DOHH2 (cell line): ENCODE measurements at regions not wholly inside any gene's neighbourhood (a gene's known extent, or its start where the extent isn't known, plus 50 kb on each side); places are given as distances from the start of the nearest gene placed in this dataset.

ENCODE experiments used
- H3F3A ChIP-seq: fragments of 200-600 bp; sonication (generic), shearing (Covaris generic); 2 replicates; pipeline ENCODE4 v1.6.0; 2016; ENCODE audit warnings: antibody characterized with exemption, mild to moderate bottlenecking; ENCODE audit not compliant: control insufficient read depth, insufficient read depth
- H3K27ac ChIP-seq: fragments of 200-600 bp; sonication (generic); 2 replicates; pipeline ENCODE4 v1.5.1; 2014; ENCODE audit warnings: low read depth, mild to moderate bottlenecking, low read length, moderate library complexity
- H3K27me3 ChIP-seq: fragments of 200-600 bp; sonication (generic); 2 replicates; pipeline ENCODE4 v1.6.1; 2014; ENCODE audit warnings: mild to moderate bottlenecking, low read length, mixed read lengths; ENCODE audit not compliant: control insufficient read depth
- H3K36me3 ChIP-seq: fragments of 200-600 bp; sonication (generic); 2 replicates; pipeline ENCODE4 v1.6.1; 2014; ENCODE audit warnings: mild to moderate bottlenecking, low read length, moderate library complexity, mixed read lengths; ENCODE audit not compliant: control insufficient read depth
- H3K4me1 ChIP-seq: fragments of 200-600 bp; sonication (generic); 2 replicates; pipeline ENCODE4 v1.6.1; 2014; ENCODE audit warnings: mild to moderate bottlenecking, low read length, mixed read lengths; ENCODE audit not compliant: control insufficient read depth
- H3K4me2 ChIP-seq: fragments of 200-600 bp; sonication (generic); 2 replicates; pipeline ENCODE4 v1.6.0; 2014; ENCODE audit warnings: mild to moderate bottlenecking, low read length, moderate library complexity
- H3K4me3 ChIP-seq: fragments of 200-600 bp; sonication (generic); 2 replicates; pipeline ENCODE4 v1.5.1; 2014; ENCODE audit warnings: mild to moderate bottlenecking, low read length, mixed read lengths
- H3K79me2 ChIP-seq: fragments of 200-600 bp; sonication (generic); 2 replicates; pipeline ENCODE4 v1.6.1; 2014; ENCODE audit warnings: mild to moderate bottlenecking, low read length, mixed read lengths; ENCODE audit not compliant: control insufficient read depth
- H3K9me2 ChIP-seq: fragments of 200-600 bp; sonication (generic); replicated peaks from 2 replicates; pipeline ENCODE4 v1.6.1; 2014; ENCODE audit warnings: mild to moderate bottlenecking, low read length, mixed read lengths; ENCODE audit not compliant: control insufficient read depth
- H3K9me3 ChIP-seq: fragments of 200-600 bp; sonication (generic); 2 replicates; pipeline ENCODE4 v1.6.1; 2014; ENCODE audit warnings: antibody characterized with exemption, low read length, mixed read lengths; ENCODE audit not compliant: control insufficient read depth, insufficient read depth
- H4K20me1 ChIP-seq: fragments of 200-600 bp; sonication (generic); 2 replicates; pipeline ENCODE4 v1.6.0; 2014; ENCODE audit warnings: low read depth, mild to moderate bottlenecking, antibody characterized with exemption, low read length, moderate library complexity; ENCODE audit not compliant: control insufficient read depth, insufficient read depth
- CTCF ChIP-seq: fragments of 200-600 bp; sonication (generic); IDR thresholded peaks from one replicate; pipeline ENCODE4 v1.5.1; 2014; ENCODE audit warnings: antibody characterized with exemption, mild to moderate bottlenecking, low read depth, low read length; ENCODE audit not compliant: poor library complexity, severe bottlenecking
- EZH2phosphoT487 ChIP-seq: fragments of 200-600 bp; sonication (generic); IDR thresholded peaks from 2 replicates; pipeline ENCODE4 v1.6.1; 2017; ENCODE audit warnings: borderline replicate concordance, mild to moderate bottlenecking, antibody characterized with exemption, low read length, moderate library complexity, mixed read lengths

DNA sequence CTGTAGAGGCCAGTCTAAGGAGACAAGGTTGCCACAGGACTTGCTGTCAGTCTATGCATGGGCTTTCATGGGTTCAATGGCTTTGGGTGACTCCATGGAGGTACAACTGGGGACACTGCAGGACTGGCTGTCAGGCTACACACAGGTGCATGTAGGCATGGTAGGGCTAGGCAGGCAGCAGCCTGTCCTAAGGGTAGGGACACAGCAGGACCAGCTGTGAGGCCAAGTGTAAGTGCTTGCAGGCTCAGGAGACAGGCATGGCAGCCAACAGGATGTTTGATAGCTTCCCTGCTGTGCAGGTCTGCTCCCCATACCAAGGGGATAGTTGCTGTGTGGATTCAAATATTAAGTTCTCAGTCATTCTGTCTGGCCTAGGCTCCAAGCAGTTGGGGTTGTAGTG is 181.0 kb upstream of the NPY start:
- Histone ChIP-seq H3K27me3 (no peaks in the 10 kb centered on the region), H3K27ac (no peak overlapping the region), H3F3A (no peaks in the 10 kb centered on the region), H4K20me1 (no peaks in the 10 kb centered on the region), H3K4me1 (no peaks in the 10 kb centered on the region), H3K79me2 (no peaks in the 10 kb centered on the region), H3K9me3 (no peaks in the 10 kb centered on the region), H3K9me2 (no peaks in the 10 kb centered on the region; the same call in 1 of the 2 replicates), H3K4me2 (no peak overlapping the region), H3K4me3 (no peak overlapping the region), H3K36me3 (no peaks in the 10 kb centered on the region)
- TF ChIP-seq EZH2phosphoT487 (no peak), CTCF (no peak)

DNA sequence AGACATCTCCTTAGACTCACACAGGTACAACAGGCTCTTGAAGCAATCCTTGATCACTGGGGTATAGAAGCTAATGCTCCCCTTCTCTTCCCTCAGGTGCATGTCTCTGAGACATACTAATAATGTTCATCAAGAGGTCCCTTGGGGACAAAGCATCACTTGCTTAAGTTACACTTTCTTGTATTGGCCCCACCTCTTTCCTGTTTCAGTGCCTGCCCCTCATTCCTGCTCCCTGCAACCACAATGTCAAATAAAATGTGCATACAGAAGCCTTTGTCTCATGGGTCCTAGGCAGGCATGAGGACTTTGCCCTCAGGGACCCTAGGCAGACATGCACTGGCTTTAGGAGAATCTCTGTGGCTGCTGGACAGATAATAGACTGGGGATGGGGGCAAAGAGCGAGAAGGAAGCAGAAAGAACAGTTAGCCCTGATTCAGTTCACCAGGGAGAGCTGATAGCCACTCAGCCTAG is 175.0 kb upstream of the NPY start:
- no peaks in the 10 kb centered on the region for H3K4me1 ChIP-seq
- no peaks in the 10 kb centered on the region for H3K9me2 ChIP-seq
- no peaks in the 10 kb centered on the region for H3K36me3 ChIP-seq
- no peaks in the 10 kb centered on the region for H3K27me3 ChIP-seq
- no peak overlapping the region for H3K27ac ChIP-seq
- H3F3A ChIP-seq: no peaks in the 10 kb centered on the region
- no peak overlapping the region for H3K4me2 ChIP-seq
- H4K20me1 ChIP-seq: no peaks in the 10 kb centered on the region
- H3K4me3 ChIP-seq: no peak overlapping the region
- no peaks in the 10 kb centered on the region for H3K9me3 ChIP-seq
- TF ChIP-seq CTCF (no peak), EZH2phosphoT487 (no peak)
- no peaks in the 10 kb centered on the region for H3K79me2 ChIP-seq

DNA sequence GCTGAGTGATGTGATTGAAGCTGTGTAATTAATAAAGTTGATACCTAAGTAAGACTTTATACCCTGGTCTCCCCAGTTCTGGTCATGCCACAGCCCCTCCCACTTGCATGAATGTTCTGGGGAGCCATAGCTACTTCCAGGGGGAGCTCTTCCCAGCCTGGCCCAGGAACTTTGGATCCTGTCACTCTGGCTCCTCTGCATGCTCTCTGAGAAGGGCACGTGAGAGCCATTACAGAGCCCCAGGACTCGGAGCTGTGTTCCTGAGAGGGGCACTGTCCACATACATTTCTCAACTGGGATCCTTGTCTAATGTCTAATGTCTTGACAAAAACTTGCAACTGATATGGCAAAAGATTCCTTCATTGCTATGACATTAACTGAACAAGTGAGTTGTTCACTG is 173.9 kb upstream of the NPY start:
- H4K20me1 ChIP-seq: no peaks in the 10 kb centered on the region
- no peak overlapping the region for H3K4me3 ChIP-seq
- H3F3A ChIP-seq: no peaks in the 10 kb centered on the region
- H3K9me3 ChIP-seq: no peaks in the 10 kb centered on the region
- H3K4me2 ChIP-seq: no peak overlapping the region
- H3K4me1 ChIP-seq: no peaks in the 10 kb centered on the region
- no peak for TF ChIP-seq EZH2phosphoT487
- no peak for TF ChIP-seq CTCF
- H3K79me2 ChIP-seq: no peaks in the 10 kb centered on the region
- H3K36me3 ChIP-seq: no peaks in the 10 kb centered on the region
- H3K27me3 ChIP-seq: no peaks in the 10 kb centered on the region
- H3K9me2 ChIP-seq: no peaks in the 10 kb centered on the region
- H3K27ac ChIP-seq: no peak overlapping the region

GRCh38 chr7:24113506-24113905 is 170.5 kb upstream of the NPY start:
- Histone ChIP-seq H3K9me3 (no peaks in the 10 kb centered on the region), H3K79me2 (no peaks in the 10 kb centered on the region), H3K4me2 (no peak overlapping the region), H3F3A (no peaks in the 10 kb centered on the region), H3K4me1 (no peaks in the 10 kb centered on the region), H3K27ac (no peak overlapping the region), H3K36me3 (no peaks in the 10 kb centered on the region), H3K27me3 (no peaks in the 10 kb centered on the region), H3K9me2 (no peaks in the 10 kb centered on the region), H4K20me1 (no peaks in the 10 kb centered on the region), H3K4me3 (no peak overlapping the region)
- TF ChIP-seq CTCF: no peak
- TF ChIP-seq EZH2phosphoT487: no peak
